Liver (tissue), 8 donors: ENCODE measurements at regions not wholly inside any gene's neighbourhood (a gene's known extent, or its start where the extent isn't known, plus 50 kb on each side); places are given as distances from the start of the nearest gene placed in this dataset.

Experiments
- DNase-seq: peaks from one replicate; pipeline ENCODE4 v3.0.0-alpha.2; 2017; ENCODE audit warnings: low spot score
- H3K27ac ChIP-seq, 2 donors: one replicate each; pipeline ENCODE4 v1.7.0; 2013; ENCODE audit warnings: inconsistent platforms in 2 of 2, low read length in 2 of 2, control low read depth in 1 of 2, low read depth in 1 of 2, mild to moderate bottlenecking in 1 of 2
- H3K27me3 ChIP-seq, 4 donors: one replicate each; pipeline versions ENCODE4 v1.6.1 to v1.7.0; 2013; ENCODE audit warnings: low read length in 3 of 4, inconsistent platforms in 1 of 4, mild to moderate bottlenecking in 1 of 4, moderate library complexity in 1 of 4; ENCODE audit not compliant: control insufficient read depth in 4 of 4, insufficient read depth in 4 of 4
- H3K36me3 ChIP-seq, 4 donors: one replicate each; pipeline versions ENCODE4 v1.6.1 to v1.7.0; 2013; ENCODE audit warnings: low read length in 3 of 4, mild to moderate bottlenecking in 3 of 4, low read depth in 1 of 4, moderate library complexity in 1 of 4; ENCODE audit not compliant: control insufficient read depth in 4 of 4, insufficient read depth in 3 of 4
- H3K4me1 ChIP-seq, 4 donors: one replicate each; pipeline versions ENCODE4 v1.6.1 to v1.7.0; 2013; ENCODE audit warnings: low read length in 3 of 4, mild to moderate bottlenecking in 3 of 4, moderate library complexity in 1 of 4; ENCODE audit not compliant: control insufficient read depth in 4 of 4, insufficient read depth in 4 of 4
- H3K4me3 ChIP-seq, 3 donors: one replicate each; pipeline versions ENCODE4 v1.6.1 to v1.7.0; 2013; ENCODE audit warnings: low read length in 3 of 3, control low read depth in 1 of 3, low read depth in 1 of 3, mild to moderate bottlenecking in 1 of 3
- H3K9ac ChIP-seq, 2 donors: one replicate each; pipeline ENCODE4 v1.7.0; 2013; ENCODE audit warnings: low read length in 2 of 2, mild to moderate bottlenecking in 2 of 2, moderate library complexity in 2 of 2, control low read depth in 1 of 2, low read depth in 1 of 2
- H3K9me3 ChIP-seq, 4 donors: one replicate each; pipeline versions ENCODE4 v1.6.1 to v1.7.0; 2013; ENCODE audit warnings: low read length in 3 of 4; ENCODE audit not compliant: control insufficient read depth in 4 of 4
- ATF3 ChIP-seq: IDR thresholded peaks from 2 replicates; pipeline ENCODE4 v1.6.1; 2016; ENCODE audit warnings: antibody characterized with exemption
- CTCF ChIP-seq: fragments of 150-350 bp; IDR thresholded peaks from 2 replicates; pipeline ENCODE4 v1.5.1; 2017; ENCODE audit warnings: improper control_type of control experiment, low read depth, low read length; ENCODE audit not compliant: missing input control
- EGR1 ChIP-seq, 2 donors: IDR thresholded peaks; 2 replicates each; pipeline ENCODE4 v1.6.1; 2016 to 2018; ENCODE audit warnings: antibody characterized with exemption in 2 of 2, low read depth in 2 of 2
- FOXA1 ChIP-seq: IDR thresholded peaks from 2 replicates; pipeline ENCODE4 v1.6.1; 2016; ENCODE audit warnings: antibody characterized with exemption
- GABPA ChIP-seq, 2 donors: IDR thresholded peaks in 1 of 2; conservative IDR thresholded peaks in 1 of 2; 2 replicates each; pipeline ENCODE4 v1.6.1; 2016; ENCODE audit warnings: antibody characterized with exemption in 2 of 2, mild to moderate bottlenecking in 1 of 2, moderate library complexity in 1 of 2
- HNF4A ChIP-seq, 2 donors: conservative IDR thresholded peaks; 2 replicates each; pipeline ENCODE4 v1.6.1; 2016; ENCODE audit warnings: antibody characterized with exemption in 2 of 2, mild to moderate bottlenecking in 2 of 2
- HNF4G ChIP-seq: IDR thresholded peaks from 2 replicates; pipeline ENCODE4 v1.6.1; 2016; ENCODE audit warnings: antibody characterized with exemption
- JUND ChIP-seq, 2 donors: IDR thresholded peaks; 2 replicates each; pipeline ENCODE4 v1.6.1; 2016; ENCODE audit warnings: antibody characterized with exemption in 2 of 2
- MAX ChIP-seq: IDR thresholded peaks from 2 replicates; pipeline ENCODE4 v1.6.1; 2016; ENCODE audit warnings: antibody characterized with exemption
- RAD21 ChIP-seq, 2 donors: IDR thresholded peaks; 2 replicates each; pipeline ENCODE4 v1.6.1; 2016; ENCODE audit warnings: antibody characterized with exemption in 2 of 2, mild to moderate bottlenecking in 2 of 2
- REST ChIP-seq: IDR thresholded peaks from 2 replicates; pipeline ENCODE4 v1.6.1; 2016; ENCODE audit warnings: antibody characterized with exemption, mild to moderate bottlenecking
- RXRA ChIP-seq, 2 donors: IDR thresholded peaks; 2 replicates each; pipeline ENCODE4 v1.6.1; 2017 to 2018; ENCODE audit warnings: antibody characterized with exemption in 2 of 2, mild to moderate bottlenecking in 1 of 2
- SP1 ChIP-seq: IDR thresholded peaks from 2 replicates; pipeline ENCODE4 v1.6.1; 2018; ENCODE audit warnings: antibody characterized with exemption, mild to moderate bottlenecking
- TAF1 ChIP-seq: conservative IDR thresholded peaks from 2 replicates; pipeline ENCODE4 v1.6.1; 2016; ENCODE audit warnings: antibody characterized with exemption, mild to moderate bottlenecking
- YY1 ChIP-seq: IDR thresholded peaks from 2 replicates; pipeline ENCODE4 v1.6.1; 2016; ENCODE audit warnings: antibody characterized with exemption, mild to moderate bottlenecking
- ZBTB33 ChIP-seq: IDR thresholded peaks from 2 replicates; pipeline ENCODE4 v1.6.1; 2016; ENCODE audit warnings: antibody characterized with exemption
- WGBS: extraction: QIAGEN DNeasy Blood & Tissue Kit; methylation state at CpG from one replicate; pipeline ENCODE4 v1.1.7; 2013; 5-methylcytosine and 5-hydroxymethylcytosine counted together
- donor health status: healthy.
- donor health status: healthy.
- donor health status: healthy.
- donor health status: healthy.
- donor health status: healthy.

GRCh38 chr1:13994386-13994785 lies 294.4 kb downstream of the PRDM2 start:
- 49% methylated on average over 1 of the region's 1 CpG for WGBS
- no peak overlapping the region for H3K4me3 ChIP-seq
- H3K36me3 ChIP-seq, result no peaks in the 10 kb centered on the region
- no peak overlapping the region for H3K27ac ChIP-seq
- DNase-seq, result no peak
- no peaks in the 10 kb centered on the region for H3K4me1 ChIP-seq
- H3K27me3 ChIP-seq, result peaks cover 0 to 5% (median 2%) of the 10 kb centered on the region in 4 donors
- TF ChIP-seq ZBTB33 (no peak), TAF1 (no peak), GABPA (IDR thresholded peaks at IDR 0.05 in 1 of 2, conservative IDR thresholded peaks at IDR 0.05 in 1 of 2) (no peak), EGR1 (IDR thresholded peaks at IDR 0.05; ENCODE audit: low read depth in 2 of 2) (no peak), HNF4G (no peak), HNF4A (conservative IDR thresholded peaks at IDR 0.05) (no peak), RXRA (IDR thresholded peaks at IDR 0.05) (no peak), FOXA1 (no peak), JUND (IDR thresholded peaks at IDR 0.05) (no peak), YY1 (no peak), RAD21 (IDR thresholded peaks at IDR 0.05) (no peak), REST (no peak), ATF3 (no peak), CTCF (no peak), MAX (no peak), SP1 (no peak)
- no peaks in the 10 kb centered on the region for H3K9me3 ChIP-seq
- H3K9ac ChIP-seq, result no peak overlapping the region

- Histone ChIP-seq H3K4me1 (no peaks in the 10 kb centered on the region), H3K27me3 (peaks cover 0 to 5% (median 2%) of the 10 kb centered on the region in 4 donors), H3K9ac (no peak overlapping the region), H3K27ac (no peak overlapping the region), H3K4me3 (no peak overlapping the region), H3K36me3 (no peaks in the 10 kb centered on the region), H3K9me3 (no peaks in the 10 kb centered on the region)
- DNase-seq, result no peak
- WGBS, result 86% methylated on average over 2 of the region's 2 CpGs
- TF ChIP-seq ATF3, result no peak
- no peak for TF ChIP-seq REST
- TF ChIP-seq SP1, result no peak
- TF ChIP-seq CTCF, result no peak
- no peak for TF ChIP-seq GABPA (IDR thresholded peaks at IDR 0.05 in 1 of 2, conservative IDR thresholded peaks at IDR 0.05 in 1 of 2)
- TF ChIP-seq HNF4G, result no peak
These were observed 296.3 kb downstream of the PRDM2 start for GRCh38 chr1:13996334-13996733.
